NB4 (cell line): ENCODE measurements at regions not wholly inside any gene's neighbourhood (a gene's known extent, or its start where the extent isn't known, plus 50 kb on each side); places are given as distances from the start of the nearest gene placed in this dataset.

ENCODE experiments used
- MAX ChIP-seq: IDR thresholded peaks from 2 replicates; pipeline ENCODE4 v1.6.1; 2011; ENCODE audit warnings: low read depth, low read length
- POLR2A ChIP-seq: IDR thresholded peaks from 2 replicates; pipeline ENCODE4 v1.6.1; 2011; ENCODE audit warnings: mild to moderate bottlenecking; ENCODE audit not compliant: insufficient read length; ENCODE audit errors: extremely low read depth
- TF ChIP-seq, protein P1 (sequence below): IDR thresholded peaks from one replicate; pipeline ENCODE4 v1.5.1; 2012; ENCODE audit warnings: low read depth, low read length

DNA sequence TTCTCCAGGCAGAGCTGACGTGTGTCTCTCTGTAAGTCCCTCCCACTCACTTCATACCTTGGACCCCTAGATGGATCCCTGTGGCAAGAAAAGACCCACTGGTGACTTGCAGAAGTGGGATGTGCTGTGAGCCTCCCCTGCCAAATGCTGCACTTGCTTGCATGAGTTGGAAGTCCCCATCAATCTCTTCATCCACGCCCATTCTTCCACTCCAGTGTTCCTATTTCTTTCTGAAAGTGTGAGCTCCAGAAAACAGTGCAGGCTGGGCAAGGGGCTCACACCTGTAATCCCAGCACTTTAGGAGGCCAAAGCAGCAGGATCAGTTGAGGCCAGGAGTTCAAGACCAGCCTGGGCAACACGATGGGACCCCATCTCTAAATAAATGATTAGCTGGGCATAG, 254.1 kb upstream of the IRF2BP2 start:
- TF ChIP-seq, protein P1, sequence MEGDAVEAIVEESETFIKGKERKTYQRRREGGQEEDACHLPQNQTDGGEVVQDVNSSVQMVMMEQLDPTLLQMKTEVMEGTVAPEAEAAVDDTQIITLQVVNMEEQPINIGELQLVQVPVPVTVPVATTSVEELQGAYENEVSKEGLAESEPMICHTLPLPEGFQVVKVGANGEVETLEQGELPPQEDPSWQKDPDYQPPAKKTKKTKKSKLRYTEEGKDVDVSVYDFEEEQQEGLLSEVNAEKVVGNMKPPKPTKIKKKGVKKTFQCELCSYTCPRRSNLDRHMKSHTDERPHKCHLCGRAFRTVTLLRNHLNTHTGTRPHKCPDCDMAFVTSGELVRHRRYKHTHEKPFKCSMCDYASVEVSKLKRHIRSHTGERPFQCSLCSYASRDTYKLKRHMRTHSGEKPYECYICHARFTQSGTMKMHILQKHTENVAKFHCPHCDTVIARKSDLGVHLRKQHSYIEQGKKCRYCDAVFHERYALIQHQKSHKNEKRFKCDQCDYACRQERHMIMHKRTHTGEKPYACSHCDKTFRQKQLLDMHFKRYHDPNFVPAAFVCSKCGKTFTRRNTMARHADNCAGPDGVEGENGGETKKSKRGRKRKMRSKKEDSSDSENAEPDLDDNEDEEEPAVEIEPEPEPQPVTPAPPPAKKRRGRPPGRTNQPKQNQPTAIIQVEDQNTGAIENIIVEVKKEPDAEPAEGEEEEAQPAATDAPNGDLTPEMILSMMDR = no peak
- TF ChIP-seq MAX = no peak
- no peak for TF ChIP-seq POLR2A
